GM23248 (cell line): ENCODE measurements at regions not wholly inside any gene's neighbourhood (a gene's known extent, or its start where the extent isn't known, plus 50 kb on each side); places are given as distances from the start of the nearest gene placed in this dataset.

ENCODE experiments used
- DNase-seq: peaks from one replicate; pipeline ENCODE4 v3.0.0-alpha.2; 2015
- H2AFZ ChIP-seq: fragments of 200-600 bp; sonication (generic); 2 replicates; pipeline ENCODE4 v1.6.1; 2016; ENCODE audit warnings: antibody characterized with exemption
- H3F3A ChIP-seq: fragments of 200-600 bp; sonication (generic); 2 replicates; pipeline ENCODE4 v1.6.1; 2016; ENCODE audit warnings: mild to moderate bottlenecking, antibody characterized with exemption, mixed run types; ENCODE audit not compliant: insufficient read depth
- H3K27ac ChIP-seq: fragments of 200-600 bp; sonication (generic); 2 replicates; pipeline ENCODE4 v1.5.1; 2016; ENCODE audit warnings: mild to moderate bottlenecking
- H3K27me3 ChIP-seq: fragments of 200-600 bp; sonication (generic); replicated peaks from 2 replicates; pipeline ENCODE4 v1.6.1; 2016; ENCODE audit warnings: mild to moderate bottlenecking; ENCODE audit not compliant: insufficient read depth
- H3K36me3 ChIP-seq: fragments of 200-600 bp; sonication (generic); 2 replicates; pipeline ENCODE4 v1.6.1; 2016; ENCODE audit warnings: low read depth, mild to moderate bottlenecking
- H3K4me1 ChIP-seq: fragments of 200-600 bp; sonication (generic); 2 replicates; pipeline ENCODE4 v1.6.1; 2016; ENCODE audit warnings: mild to moderate bottlenecking; ENCODE audit not compliant: insufficient read depth
- H3K4me2 ChIP-seq: fragments of 200-600 bp; sonication (generic); one replicate; pipeline ENCODE4 v1.6.1; 2016; ENCODE audit warnings: mild to moderate bottlenecking; ENCODE audit not compliant: unreplicated experiment
- H3K4me3 ChIP-seq: fragments of 200-600 bp; sonication (generic); 2 replicates; pipeline ENCODE4 v1.5.1; 2016; ENCODE audit warnings: mild to moderate bottlenecking
- H3K79me2 ChIP-seq: fragments of 200-600 bp; sonication (generic); 2 replicates; pipeline ENCODE4 v1.6.1; 2016; ENCODE audit warnings: mild to moderate bottlenecking; ENCODE audit not compliant: insufficient read depth
- H3K9ac ChIP-seq: fragments of 200-600 bp; sonication (generic); 2 replicates; pipeline ENCODE4 v1.6.1; 2016; ENCODE audit warnings: mild to moderate bottlenecking
- H3K9me2 ChIP-seq: fragments of 200-600 bp; sonication (generic); 2 replicates; pipeline ENCODE4 v1.6.1; 2016; ENCODE audit warnings: mixed run types, mild to moderate bottlenecking, moderate library complexity; ENCODE audit not compliant: insufficient read depth
- H3K9me3 ChIP-seq: fragments of 200-600 bp; sonication (generic); one replicate; pipeline ENCODE4 v1.6.1; 2017; ENCODE audit warnings: low read depth
- H4K20me1 ChIP-seq: fragments of 200-600 bp; sonication (generic); 2 replicates; pipeline ENCODE4 v1.6.0; 2016; ENCODE audit not compliant: insufficient read depth
- EZH2 ChIP-seq: fragments of 200-600 bp; sonication (generic); IDR thresholded peaks from 2 replicates; pipeline ENCODE4 v1.6.1; 2018; ENCODE audit warnings: antibody characterized with exemption, mild to moderate bottlenecking; ENCODE audit not compliant: insufficient read depth, poor library complexity, severe bottlenecking
- EZH2phosphoT487 ChIP-seq: fragments of 200-600 bp; sonication (generic); IDR thresholded peaks from 2 replicates; pipeline ENCODE4 v1.6.1; 2018; ENCODE audit warnings: antibody characterized with exemption, moderate library complexity, mild to moderate bottlenecking, low read depth; ENCODE audit not compliant: insufficient read depth
- WGBS, 2 experiments: methylation state at CpG; one replicate each; pipeline ENCODE4 v1.1.6; 2015 to 2017; ENCODE audit warnings: low lambda C conversion rate in 2 of 2, low coverage in 1 of 2; ENCODE audit errors: missing lambda C conversion rate in 2 of 2; 5-methylcytosine and 5-hydroxymethylcytosine counted together
- in situ Hi-C: fragments of 300-500 bp; cut with MboI; formaldehyde crosslinking; loops from 2 replicates; pipeline ENCODE4 v1.15.0; 2020

GRCh38 chr1:195577748-195578147, 1030.5 kb downstream of the KCNT2 start:
- no peaks in the 10 kb centered on the region for H3K27me3 ChIP-seq
- H3F3A ChIP-seq: no peaks in the 10 kb centered on the region
- DNase-seq: no peak
- H2AFZ ChIP-seq: no peak overlapping the region
- 0 out of 2 replicates have a peak, but pooled peaks cover 3% of the 10 kb centered on the region for H3K36me3 ChIP-seq
- no peak overlapping the region for H3K9ac ChIP-seq
- no peaks in the 10 kb centered on the region for H3K79me2 ChIP-seq
- WGBS, 2 experiments: 66 to 75% methylated on average over 2 of the region's 2 CpGs
- in situ Hi-C loops: no loop called here
- no peak overlapping the region for H3K4me2 ChIP-seq
- no peaks in the 10 kb centered on the region for H3K9me3 ChIP-seq
- H3K4me1 ChIP-seq: no peaks in the 10 kb centered on the region
- H4K20me1 ChIP-seq: no peaks in the 10 kb centered on the region
- no peaks in the 10 kb centered on the region for H3K9me2 ChIP-seq
- no peak overlapping the region for H3K27ac ChIP-seq
- no peak for TF ChIP-seq EZH2phosphoT487
- no peak overlapping the region for H3K4me3 ChIP-seq

- no peak overlapping the region for H3K4me3 ChIP-seq
- no peaks in the 10 kb centered on the region for H4K20me1 ChIP-seq
- H3K9ac ChIP-seq: no peak overlapping the region
- DNase-seq: no peak
- H3K9me2 ChIP-seq: no peaks in the 10 kb centered on the region
- no peak for TF ChIP-seq EZH2
- no peak for TF ChIP-seq EZH2phosphoT487
- H3K36me3 ChIP-seq: 0 out of 2 replicates have a peak, but pooled peaks cover 4% of the 10 kb centered on the region
- no peak overlapping the region for H3K4me2 ChIP-seq
- no peaks in the 10 kb centered on the region for H3K9me3 ChIP-seq
- no peaks in the 10 kb centered on the region for H3K4me1 ChIP-seq
- no peaks in the 10 kb centered on the region for H3K79me2 ChIP-seq
- no peak overlapping the region for H2AFZ ChIP-seq
- H3K27me3 ChIP-seq: no peaks in the 10 kb centered on the region
- no peaks in the 10 kb centered on the region for H3F3A ChIP-seq
- in situ Hi-C loops: no loop called here
- H3K27ac ChIP-seq: no peak overlapping the region
Observed at GRCh38 chr1:195576641-195577040, 1031.6 kb downstream of the KCNT2 start.

GRCh38 chr1:195574511-195574910, 1033.7 kb downstream of the KCNT2 start:
- no peaks in the 10 kb centered on the region for H3K79me2 ChIP-seq
- H4K20me1 ChIP-seq: no peaks in the 10 kb centered on the region
- in situ Hi-C loops: no loop called here
- H3K9me2 ChIP-seq: 0 out of 2 replicates have a peak, but pooled peaks cover under 1% of the 10 kb centered on the region
- H3K27me3 ChIP-seq: no peaks in the 10 kb centered on the region
- no peaks in the 10 kb centered on the region for H3F3A ChIP-seq
- no peaks in the 10 kb centered on the region; the same call in 1 of the 2 replicates for H3K4me1 ChIP-seq
- no peak overlapping the region for H3K27ac ChIP-seq
- TF ChIP-seq EZH2 (no peak), EZH2phosphoT487 (no peak)
- no peak overlapping the region for H3K4me2 ChIP-seq
- no peak overlapping the region for H3K9ac ChIP-seq
- no peaks in the 10 kb centered on the region for H3K9me3 ChIP-seq
- H3K36me3 ChIP-seq: 0 out of 2 replicates have a peak, but pooled peaks cover 4% of the 10 kb centered on the region
- H3K4me3 ChIP-seq: no peak overlapping the region
- no peak overlapping the region for H2AFZ ChIP-seq
- DNase-seq: no peak

GRCh38 chr1:195569934-195570333, 1038.3 kb downstream of the KCNT2 start:
- WGBS, 2 experiments: 65 to 74% methylated on average over 3 of the region's 3 CpGs
- no peak for DNase-seq
- TF ChIP-seq EZH2 (no peak), EZH2phosphoT487 (no peak)
- no peaks in the 10 kb centered on the region for H3K27me3 ChIP-seq
- no peaks in the 10 kb centered on the region for H4K20me1 ChIP-seq
- H3K9me3 ChIP-seq: no peaks in the 10 kb centered on the region
- no peaks in the 10 kb centered on the region for H3F3A ChIP-seq
- H3K4me3 ChIP-seq: no peak overlapping the region
- in situ Hi-C loops: no loop called here
- 0 out of 2 replicates have a peak, but pooled peaks cover 5% of the 10 kb centered on the region for H3K9me2 ChIP-seq
- H2AFZ ChIP-seq: peak overlapping the region; percentile 13; the same call in 1 of the 2 replicates
- H3K36me3 ChIP-seq: 0 out of 2 replicates have a peak, but pooled peaks cover 4% of the 10 kb centered on the region
- H3K79me2 ChIP-seq: no peaks in the 10 kb centered on the region
- no peaks in the 10 kb centered on the region; the same call in 1 of the 2 replicates for H3K4me1 ChIP-seq
- no peak overlapping the region for H3K4me2 ChIP-seq
- no peak overlapping the region for H3K27ac ChIP-seq
- no peak overlapping the region for H3K9ac ChIP-seq

GRCh38 chr1:195568389-195568788, 1039.9 kb downstream of the KCNT2 start:
- in situ Hi-C loops: no loop called here
- no peak for DNase-seq
- no peaks in the 10 kb centered on the region for H3K79me2 ChIP-seq
- no peaks in the 10 kb centered on the region for H3K9me3 ChIP-seq
- H3K27me3 ChIP-seq: no peaks in the 10 kb centered on the region
- H3K4me3 ChIP-seq: no peak overlapping the region
- H3K4me2 ChIP-seq: no peak overlapping the region
- no peaks in the 10 kb centered on the region for H4K20me1 ChIP-seq
- H3K36me3 ChIP-seq: 0 out of 2 replicates have a peak, but pooled peaks cover 4% of the 10 kb centered on the region
- no peak overlapping the region for H2AFZ ChIP-seq
- no peaks in the 10 kb centered on the region; the same call in 1 of the 2 replicates for H3K4me1 ChIP-seq
- H3F3A ChIP-seq: no peaks in the 10 kb centered on the region
- H3K9ac ChIP-seq: no peak overlapping the region
- no peak overlapping the region for H3K27ac ChIP-seq
- TF ChIP-seq EZH2 (no peak), EZH2phosphoT487 (no peak)
- H3K9me2 ChIP-seq: 0 out of 2 replicates have a peak, but pooled peaks cover 5% of the 10 kb centered on the region
